OCI-LY7 (cell line): ENCODE measurements at regions not wholly inside any gene's neighbourhood (a gene's known extent, or its start where the extent isn't known, plus 50 kb on each side); places are given as distances from the start of the nearest gene placed in this dataset.

Experiments
- BruUV-seq: library from RNA; stranded (reverse); fragments of 400-500 nt; replicated peaks from 2 replicates; lab custom pipeline; 2021; lab: Mats Ljungman, UMichigan
- CTCF ChIA-PET: fragments of 300-600 bp; sonication (Branson Sonifier 250); formaldehyde crosslinking; loops from one replicate; lab custom pipeline; 2022; ENCODE audit warnings: antibody characterized with exemption; ENCODE audit not compliant: unreplicated experiment; lab: Charles Lee
- POLR2A ChIA-PET: fragments of 300-600 bp; sonication (Branson Sonifier 250); formaldehyde crosslinking; loops from one replicate; lab custom pipeline; 2022; ENCODE audit warnings: antibody characterized with exemption; lab: Charles Lee
- DNase-seq: peaks from one replicate; pipeline ENCODE4 v3.0.0-alpha.2; 2015; ENCODE audit warnings: low spot score
- H2AFZ ChIP-seq: fragments of 200-600 bp; sonication (generic), shearing (Covaris generic); 2 replicates; pipeline ENCODE4 v1.6.1; 2014; ENCODE audit warnings: mild to moderate bottlenecking, antibody characterized with exemption, low read length, moderate library complexity
- H3K27ac ChIP-seq: fragments of 200-600 bp; sonication (generic); 2 replicates; pipeline ENCODE4 v1.5.1; 2014; ENCODE audit warnings: mixed run types, low read depth, mild to moderate bottlenecking, moderate library complexity, low read length, inconsistent platforms; ENCODE audit not compliant: poor library complexity, severe bottlenecking
- H3K36me3 ChIP-seq: fragments of 200-600 bp; sonication (generic); 2 replicates; pipeline ENCODE4 v1.6.1; 2014; ENCODE audit warnings: mild to moderate bottlenecking, antibody characterized with exemption, low read length, moderate library complexity, mixed read lengths; ENCODE audit not compliant: insufficient read depth
- H3K4me1 ChIP-seq: fragments of 200-600 bp; sonication (generic); 2 replicates; pipeline ENCODE4 v1.5.1; 2014; ENCODE audit warnings: mild to moderate bottlenecking, low read length; ENCODE audit not compliant: insufficient read depth, poor library complexity, severe bottlenecking
- H3K4me2 ChIP-seq: fragments of 200-600 bp; sonication (generic); 2 replicates; pipeline ENCODE4 v1.6.1; 2014; ENCODE audit warnings: mild to moderate bottlenecking, low read length
- H3K4me3 ChIP-seq: fragments of 200-600 bp; sonication (generic); 2 replicates; pipeline ENCODE4 v1.5.1; 2014; ENCODE audit warnings: mild to moderate bottlenecking, low read depth, low read length; ENCODE audit not compliant: poor library complexity, severe bottlenecking
- H3K79me2 ChIP-seq: fragments of 200-600 bp; sonication (generic); 2 replicates; pipeline ENCODE4 v1.6.1; 2016; ENCODE audit warnings: low read depth, mild to moderate bottlenecking, low read length, moderate library complexity, mixed read lengths; ENCODE audit not compliant: insufficient read depth
- H3K9me2 ChIP-seq: fragments of 200-600 bp; sonication (generic); 2 replicates; pipeline ENCODE4 v1.6.1; 2016; ENCODE audit warnings: mild to moderate bottlenecking, low read length, mixed read lengths; ENCODE audit not compliant: insufficient read depth
- H3K9me3 ChIP-seq: fragments of 200-600 bp; sonication (generic); 2 replicates; pipeline ENCODE4 v1.6.1; 2014; ENCODE audit warnings: mild to moderate bottlenecking, mixed run types, low read length, mixed read lengths
- H4K20me1 ChIP-seq: fragments of 200-600 bp; sonication (generic); 2 replicates; pipeline ENCODE4 v1.6.1; 2014; ENCODE audit warnings: mild to moderate bottlenecking, antibody characterized with exemption, low read length, moderate library complexity, mixed read lengths; ENCODE audit not compliant: insufficient read depth
- EZH2phosphoT487 ChIP-seq: fragments of 200-600 bp; sonication (generic); IDR thresholded peaks from 2 replicates; pipeline ENCODE4 v1.6.1; 2018; ENCODE audit warnings: low read depth, borderline replicate concordance, mild to moderate bottlenecking, mixed run types, antibody characterized with exemption, low read length, moderate library complexity, mixed read lengths
- intact Hi-C: fragments of 100-400 bp; cut with micrococcal nuclease; formaldehyde crosslinking; loops from one replicate; pipeline ENCODE4 v1.10.0; 2022; ENCODE audit not compliant: unreplicated experiment
- TF ChIP-seq, protein P1 (sequence below): fragments of 200-600 bp; sonication (generic); conservative IDR thresholded peaks from 2 replicates; pipeline ENCODE4 v1.5.1; 2014; ENCODE audit warnings: mild to moderate bottlenecking, antibody characterized with exemption, low read length, moderate library complexity, mixed read lengths

DNA sequence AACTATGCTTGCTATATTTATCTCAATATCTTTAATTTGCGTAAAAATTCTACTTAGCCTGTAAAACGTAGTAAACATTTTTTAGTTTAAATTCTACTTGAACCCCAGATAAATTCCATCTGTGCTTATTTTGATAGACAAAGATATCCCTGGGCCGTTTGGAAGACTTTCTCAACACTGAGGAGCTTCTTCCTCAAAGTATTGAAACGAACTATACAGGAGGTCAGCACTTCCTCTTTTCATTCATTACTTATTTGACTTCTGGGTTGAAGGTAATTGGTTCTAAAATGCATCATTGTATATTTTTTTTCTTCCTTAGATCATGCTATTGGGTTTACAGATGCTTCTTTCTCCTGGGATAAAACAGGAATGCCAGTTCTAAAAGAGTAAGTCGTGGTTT lies 74.7 kb downstream of the HSPA13 start:
- H2AFZ ChIP-seq, result no peak overlapping the region
- no peak for TF ChIP-seq EZH2phosphoT487
- TF ChIP-seq, protein P1, sequence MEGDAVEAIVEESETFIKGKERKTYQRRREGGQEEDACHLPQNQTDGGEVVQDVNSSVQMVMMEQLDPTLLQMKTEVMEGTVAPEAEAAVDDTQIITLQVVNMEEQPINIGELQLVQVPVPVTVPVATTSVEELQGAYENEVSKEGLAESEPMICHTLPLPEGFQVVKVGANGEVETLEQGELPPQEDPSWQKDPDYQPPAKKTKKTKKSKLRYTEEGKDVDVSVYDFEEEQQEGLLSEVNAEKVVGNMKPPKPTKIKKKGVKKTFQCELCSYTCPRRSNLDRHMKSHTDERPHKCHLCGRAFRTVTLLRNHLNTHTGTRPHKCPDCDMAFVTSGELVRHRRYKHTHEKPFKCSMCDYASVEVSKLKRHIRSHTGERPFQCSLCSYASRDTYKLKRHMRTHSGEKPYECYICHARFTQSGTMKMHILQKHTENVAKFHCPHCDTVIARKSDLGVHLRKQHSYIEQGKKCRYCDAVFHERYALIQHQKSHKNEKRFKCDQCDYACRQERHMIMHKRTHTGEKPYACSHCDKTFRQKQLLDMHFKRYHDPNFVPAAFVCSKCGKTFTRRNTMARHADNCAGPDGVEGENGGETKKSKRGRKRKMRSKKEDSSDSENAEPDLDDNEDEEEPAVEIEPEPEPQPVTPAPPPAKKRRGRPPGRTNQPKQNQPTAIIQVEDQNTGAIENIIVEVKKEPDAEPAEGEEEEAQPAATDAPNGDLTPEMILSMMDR, result no peak
- no peaks in the 10 kb centered on the region for H4K20me1 ChIP-seq
- no peaks in the 10 kb centered on the region for H3K79me2 ChIP-seq
- H3K9me2 ChIP-seq, result no peaks in the 10 kb centered on the region
- H3K36me3 ChIP-seq, result no peaks in the 10 kb centered on the region
- CTCF ChIA-PET, result no interaction called here
- no peak overlapping the region for H3K4me3 ChIP-seq
- POLR2A ChIA-PET, result interaction anchor here (0.6 to 0.7 kb wide), 2 partner anchors 1012 to 1477 kb away, joined by 3 read pairs; no protein-coding TSS in a partner anchor
- H3K4me2 ChIP-seq, result no peak overlapping the region
- DNase-seq, result no peak
- no peak overlapping the region for H3K27ac ChIP-seq
- no TSS peak for BruUV-seq
- intact Hi-C loops, result no loop called here
- H3K4me1 ChIP-seq, result no peaks in the 10 kb centered on the region
- H3K9me3 ChIP-seq, result no peaks in the 10 kb centered on the region

DNA sequence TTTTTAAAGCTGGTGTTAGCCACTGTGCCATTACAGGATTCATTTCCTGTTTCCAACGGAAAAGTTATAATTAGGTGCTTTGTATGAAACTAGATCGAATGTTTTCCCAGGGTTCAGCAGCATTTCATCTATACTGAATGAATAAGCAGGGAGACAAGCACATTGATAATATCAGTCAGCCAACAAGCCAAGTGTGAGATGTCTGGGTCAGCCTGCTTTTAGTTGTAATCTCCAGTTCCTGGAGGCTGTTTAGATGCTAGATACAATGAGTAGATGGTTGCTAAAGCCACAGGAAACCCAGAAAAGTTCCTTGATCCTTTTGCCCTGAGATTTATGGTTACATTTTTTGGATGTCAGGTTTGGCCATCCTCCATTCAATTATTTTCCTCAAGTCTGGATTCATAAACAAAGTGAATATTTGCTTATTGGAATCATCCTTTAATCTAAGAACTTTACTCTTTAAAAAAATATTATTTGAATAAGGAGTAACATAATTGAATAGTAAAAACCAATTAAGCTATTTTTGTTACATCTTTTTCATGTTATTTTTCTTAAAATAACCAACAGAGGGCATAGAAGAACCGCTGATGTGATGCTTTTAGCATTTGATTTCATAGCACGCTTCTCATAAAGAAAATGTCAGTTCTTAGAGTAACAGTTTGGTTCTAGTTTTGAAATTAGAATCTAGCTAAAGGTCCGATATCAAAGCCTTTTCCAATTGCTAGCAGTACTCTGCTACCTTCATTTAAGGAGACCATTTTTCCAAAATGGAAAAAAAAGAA lies 76.6 kb downstream of the HSPA13 start:
- no peaks in the 10 kb centered on the region for H3K36me3 ChIP-seq
- H3K27ac ChIP-seq, result no peak overlapping the region
- no peaks in the 10 kb centered on the region for H3K79me2 ChIP-seq
- POLR2A ChIA-PET, result interaction anchor here (0.6 to 1.1 kb wide), 3 partner anchors 9 to 435 kb away, joined by 3 to 4 read pairs (median 3); no protein-coding TSS in a partner anchor
- DNase-seq, result peak; percentile 7
- 0 out of 2 replicates have a peak overlapping the region, but pooled peaks have one; percentile 14 for H2AFZ ChIP-seq
- intact Hi-C loops, result no loop called here
- no peaks in the 10 kb centered on the region for H3K9me2 ChIP-seq
- no peaks in the 10 kb centered on the region for H3K9me3 ChIP-seq
- TF ChIP-seq, protein P1, result peak; percentile 66
- TF ChIP-seq EZH2phosphoT487, result no peak
- H3K4me1 ChIP-seq, result no peaks in the 10 kb centered on the region
- no TSS peak for BruUV-seq
- no peak overlapping the region for H3K4me2 ChIP-seq
- CTCF ChIA-PET, result no interaction called here
- H3K4me3 ChIP-seq, result no peak overlapping the region
- H4K20me1 ChIP-seq, result no peaks in the 10 kb centered on the region
